ACC112 (cell line): ENCODE measurements at regions not wholly inside any gene's neighbourhood (a gene's known extent, or its start where the extent isn't known, plus 50 kb on each side); places are given as distances from the start of the nearest gene placed in this dataset.

Source experiments
- H2AFZ ChIP-seq: fragments of 200-600 bp; sonication (generic); one replicate; pipeline ENCODE4 v1.6.0; 2017; ENCODE audit warnings: antibody characterized with exemption, low read length; ENCODE audit not compliant: unreplicated experiment
- H3K27ac ChIP-seq: fragments of 200-600 bp; sonication (generic); 2 replicates; pipeline ENCODE4 v1.5.1; 2014; ENCODE audit warnings: low read depth, mild to moderate bottlenecking, antibody characterized with exemption, low read length, moderate library complexity
- H3K27me3 ChIP-seq: fragments of 200-600 bp; sonication (generic); 2 replicates; pipeline ENCODE4 v1.6.1; 2014; ENCODE audit warnings: mild to moderate bottlenecking, antibody characterized with exemption, low read length, moderate library complexity, mixed read lengths; ENCODE audit not compliant: insufficient read depth
- H3K36me3 ChIP-seq: fragments of 200-600 bp; sonication (generic); 2 replicates; pipeline ENCODE4 v1.6.1; 2016; ENCODE audit warnings: mild to moderate bottlenecking, antibody characterized with exemption, low read length, moderate library complexity, mixed read lengths; ENCODE audit not compliant: insufficient read depth
- H3K4me1 ChIP-seq: fragments of 200-600 bp; sonication (generic); one replicate; pipeline ENCODE4 v1.6.1; 2016; ENCODE audit warnings: low read length, mixed read lengths; ENCODE audit not compliant: insufficient read depth, unreplicated experiment, control insufficient read depth
- H3K4me3 ChIP-seq: fragments of 200-600 bp; sonication (generic); 2 replicates; pipeline ENCODE4 v1.5.1; 2014; ENCODE audit warnings: mild to moderate bottlenecking, low read depth, low read length
- H3K79me2 ChIP-seq: fragments of 200-600 bp; sonication (generic); one replicate; pipeline ENCODE4 v1.6.0; 2016; ENCODE audit warnings: low read length; ENCODE audit not compliant: control insufficient read depth, unreplicated experiment, insufficient read depth

GRCh38 chr11:76282811-76283595 lies 76.7 kb upstream of the WNT11 start:
- no peak overlapping the region for H3K27ac ChIP-seq
- no peak overlapping the region for H3K4me3 ChIP-seq
- H3K27me3 ChIP-seq: no peaks in the 10 kb centered on the region
- H3K79me2 ChIP-seq: no peaks in the 10 kb centered on the region
- H3K36me3 ChIP-seq: no peaks in the 10 kb centered on the region
- H3K4me1 ChIP-seq: no peaks in the 10 kb centered on the region
- no peak overlapping the region for H2AFZ ChIP-seq

DNA sequence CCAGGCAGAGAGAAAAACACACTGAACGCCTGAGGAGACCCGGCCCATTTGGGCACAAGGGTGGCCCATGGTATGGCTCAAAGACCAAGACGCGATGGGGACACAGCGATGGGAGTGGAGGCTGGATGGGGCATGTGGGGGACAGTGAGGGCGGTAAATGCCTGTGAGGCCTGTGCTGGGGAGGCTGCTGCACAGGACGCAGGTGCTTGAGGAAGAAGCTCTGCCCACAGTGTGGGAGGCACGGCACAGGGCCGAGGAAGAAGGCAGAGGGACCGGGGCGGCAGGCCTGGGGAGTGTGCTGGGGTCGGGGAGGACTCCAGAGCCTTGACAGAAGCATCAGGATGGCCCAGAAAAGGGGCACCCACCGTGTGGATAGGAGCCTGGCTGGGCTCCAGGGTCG lies 75.9 kb upstream of the WNT11 start:
- no peaks in the 10 kb centered on the region for H3K27me3 ChIP-seq
- H3K27ac ChIP-seq: no peak overlapping the region
- no peaks in the 10 kb centered on the region for H3K36me3 ChIP-seq
- H2AFZ ChIP-seq: no peak overlapping the region
- no peaks in the 10 kb centered on the region for H3K79me2 ChIP-seq
- H3K4me3 ChIP-seq: no peak overlapping the region
- no peaks in the 10 kb centered on the region for H3K4me1 ChIP-seq

DNA sequence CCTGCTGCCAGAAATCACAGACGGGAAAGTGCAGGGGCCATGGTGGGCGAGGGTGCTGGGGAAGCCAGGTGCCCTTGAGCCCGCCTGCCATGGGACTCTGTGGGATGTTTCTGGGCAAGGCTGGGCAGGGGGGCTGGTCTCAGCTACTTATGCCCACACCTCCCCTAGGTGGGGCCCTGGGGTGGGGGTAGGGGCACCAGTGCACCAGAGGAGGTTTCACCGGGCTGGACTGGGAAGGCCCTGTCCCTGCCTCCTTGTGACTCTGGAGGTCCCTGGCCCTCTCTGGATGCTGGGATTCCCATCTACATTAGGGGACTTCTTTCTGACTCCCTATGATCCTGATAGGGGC lies 75.2 kb upstream of the WNT11 start:
- Histone ChIP-seq H3K27me3 (no peaks in the 10 kb centered on the region), H3K79me2 (no peaks in the 10 kb centered on the region), H3K4me3 (no peak overlapping the region), H3K27ac (no peak overlapping the region), H3K4me1 (no peaks in the 10 kb centered on the region), H2AFZ (no peak overlapping the region), H3K36me3 (no peaks in the 10 kb centered on the region)

DNA sequence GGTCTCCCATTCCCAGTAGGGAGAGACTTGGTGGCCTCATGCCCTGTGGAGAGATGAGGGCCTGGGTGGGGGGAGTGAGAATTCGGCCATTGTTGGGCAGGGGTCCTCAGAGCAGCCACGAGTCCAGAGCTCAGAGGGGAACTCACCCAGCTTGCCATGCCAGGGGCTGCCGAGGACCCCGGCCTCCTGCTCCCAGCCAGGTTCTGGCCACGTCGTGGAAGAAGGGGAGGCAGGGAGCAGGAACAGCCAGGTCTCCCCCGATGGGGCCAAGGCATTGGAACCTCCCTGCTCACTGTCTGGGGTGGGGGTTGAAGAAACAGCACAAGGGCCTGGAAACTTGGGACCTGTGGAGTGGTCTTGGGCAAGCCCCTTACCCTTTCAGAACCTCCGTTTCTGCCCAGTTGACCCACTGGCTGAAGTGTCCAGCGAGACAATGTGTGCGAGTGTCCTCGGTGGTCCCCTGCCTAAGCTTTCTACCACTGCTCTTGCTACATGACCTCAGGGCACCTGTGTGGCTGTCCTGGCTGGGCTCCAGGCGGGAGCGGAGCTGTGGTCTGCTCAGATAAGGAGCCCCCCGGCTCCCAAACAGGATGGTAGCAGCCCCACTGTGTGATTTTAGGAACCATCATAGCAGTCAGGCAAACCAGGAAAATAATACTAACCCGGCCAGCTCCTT lies 74.7 kb upstream of the WNT11 start:
- no peaks in the 10 kb centered on the region for H3K27me3 ChIP-seq
- no peaks in the 10 kb centered on the region for H3K4me1 ChIP-seq
- H3K79me2 ChIP-seq: no peaks in the 10 kb centered on the region
- no peak overlapping the region for H3K4me3 ChIP-seq
- no peak overlapping the region for H3K27ac ChIP-seq
- H2AFZ ChIP-seq: no peak overlapping the region
- no peaks in the 10 kb centered on the region for H3K36me3 ChIP-seq

DNA sequence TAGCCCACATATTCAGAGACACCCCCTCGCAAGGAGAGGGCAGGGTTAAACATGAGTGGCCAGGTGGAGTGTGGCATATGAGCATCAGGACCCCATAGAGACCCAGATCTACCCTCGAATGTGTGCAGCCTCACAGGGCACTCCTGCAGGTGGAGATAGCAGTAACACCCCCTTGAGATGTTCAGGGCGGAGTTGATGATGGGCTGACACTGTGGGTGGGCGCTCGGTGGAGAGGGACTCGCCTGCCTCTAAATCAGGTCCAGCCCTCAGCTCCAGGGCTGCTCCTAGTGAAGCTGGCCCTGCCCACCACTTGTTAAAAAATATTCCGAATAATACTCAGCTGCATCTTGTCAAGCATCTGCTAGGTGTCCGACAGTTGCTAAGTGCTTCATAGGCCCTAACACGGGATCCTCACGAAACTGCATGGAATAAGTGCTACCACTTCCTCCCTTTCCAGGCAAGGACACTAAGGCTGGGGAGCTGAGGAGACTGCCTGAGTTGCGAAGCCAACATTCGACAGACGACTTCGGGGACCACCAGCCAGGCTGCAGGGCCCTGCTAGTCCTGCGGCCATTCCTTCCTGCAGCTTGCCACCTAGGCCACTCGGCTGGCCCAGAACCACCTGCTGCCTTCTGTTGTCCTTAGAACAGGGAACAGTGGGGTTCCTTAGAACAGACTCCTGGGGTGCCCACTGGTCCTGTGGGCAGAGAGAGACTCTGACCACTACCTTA lies 74.0 kb upstream of the WNT11 start:
- Histone ChIP-seq H3K27me3 (no peaks in the 10 kb centered on the region), H3K36me3 (no peaks in the 10 kb centered on the region), H2AFZ (no peak overlapping the region), H3K79me2 (no peaks in the 10 kb centered on the region), H3K27ac (no peak overlapping the region), H3K4me1 (no peaks in the 10 kb centered on the region), H3K4me3 (no peak overlapping the region)

- Histone ChIP-seq H3K4me3 (no peak overlapping the region), H2AFZ (no peak overlapping the region), H3K27me3 (peaks cover 5% of the 10 kb centered on the region; the same call in 1 of the 2 replicates), H3K4me1 (no peaks in the 10 kb centered on the region), H3K79me2 (no peaks in the 10 kb centered on the region), H3K27ac (no peak overlapping the region), H3K36me3 (no peaks in the 10 kb centered on the region)
Observed at GRCh38 chr11:76279646-76280045, 73.3 kb upstream of the WNT11 start.

DNA sequence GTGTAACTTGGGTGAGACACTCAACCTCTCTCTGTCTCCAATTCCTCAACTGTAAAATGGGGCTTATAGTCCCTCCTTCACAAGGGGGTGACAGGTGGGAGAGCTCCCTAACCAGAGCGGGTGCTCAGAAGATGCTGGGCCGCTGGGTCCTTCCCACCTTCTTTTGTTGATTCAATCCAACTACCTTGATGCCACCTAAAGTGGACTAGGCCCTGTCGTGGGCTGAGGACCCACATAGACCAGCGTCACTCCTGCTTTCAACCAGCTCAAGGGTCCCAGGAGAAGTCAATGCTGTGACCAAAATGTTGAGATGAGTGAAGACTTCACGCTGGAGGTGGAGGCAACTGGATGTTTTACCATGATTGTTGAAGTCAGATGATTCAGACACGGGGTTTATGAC lies 72.7 kb upstream of the WNT11 start:
- H3K36me3 ChIP-seq: no peaks in the 10 kb centered on the region
- no peak overlapping the region for H3K27ac ChIP-seq
- H3K27me3 ChIP-seq: peaks cover 9% of the 10 kb centered on the region; the same call in 1 of the 2 replicates
- H2AFZ ChIP-seq: no peak overlapping the region
- H3K4me3 ChIP-seq: no peak overlapping the region
- H3K4me1 ChIP-seq: no peaks in the 10 kb centered on the region
- no peaks in the 10 kb centered on the region for H3K79me2 ChIP-seq

DNA sequence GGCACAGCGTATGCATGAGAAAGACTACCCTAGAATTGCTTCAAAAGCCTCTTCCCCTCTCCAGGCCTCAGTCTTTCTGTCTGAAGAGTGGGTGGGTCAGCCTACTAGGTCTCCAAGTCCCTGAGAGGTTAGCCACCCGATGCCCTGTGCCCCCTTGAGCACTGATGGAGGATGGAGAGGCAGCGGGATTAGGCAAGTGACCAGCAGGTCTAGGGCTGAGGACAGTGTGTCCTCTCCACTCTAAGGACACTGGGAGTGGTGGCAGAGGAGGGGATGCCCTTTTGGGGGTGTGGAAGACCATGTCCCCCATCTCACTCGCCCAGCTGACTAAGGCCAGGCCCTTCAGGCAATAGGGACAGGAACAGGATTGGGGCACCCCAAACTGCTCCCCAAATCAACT lies 72.2 kb upstream of the WNT11 start:
- Histone ChIP-seq H3K27ac (no peak overlapping the region), H3K4me1 (no peaks in the 10 kb centered on the region), H3K27me3 (peaks cover 9% of the 10 kb centered on the region; the same call in 1 of the 2 replicates), H3K4me3 (no peak overlapping the region), H3K36me3 (no peaks in the 10 kb centered on the region), H3K79me2 (no peaks in the 10 kb centered on the region), H2AFZ (no peak overlapping the region)

DNA sequence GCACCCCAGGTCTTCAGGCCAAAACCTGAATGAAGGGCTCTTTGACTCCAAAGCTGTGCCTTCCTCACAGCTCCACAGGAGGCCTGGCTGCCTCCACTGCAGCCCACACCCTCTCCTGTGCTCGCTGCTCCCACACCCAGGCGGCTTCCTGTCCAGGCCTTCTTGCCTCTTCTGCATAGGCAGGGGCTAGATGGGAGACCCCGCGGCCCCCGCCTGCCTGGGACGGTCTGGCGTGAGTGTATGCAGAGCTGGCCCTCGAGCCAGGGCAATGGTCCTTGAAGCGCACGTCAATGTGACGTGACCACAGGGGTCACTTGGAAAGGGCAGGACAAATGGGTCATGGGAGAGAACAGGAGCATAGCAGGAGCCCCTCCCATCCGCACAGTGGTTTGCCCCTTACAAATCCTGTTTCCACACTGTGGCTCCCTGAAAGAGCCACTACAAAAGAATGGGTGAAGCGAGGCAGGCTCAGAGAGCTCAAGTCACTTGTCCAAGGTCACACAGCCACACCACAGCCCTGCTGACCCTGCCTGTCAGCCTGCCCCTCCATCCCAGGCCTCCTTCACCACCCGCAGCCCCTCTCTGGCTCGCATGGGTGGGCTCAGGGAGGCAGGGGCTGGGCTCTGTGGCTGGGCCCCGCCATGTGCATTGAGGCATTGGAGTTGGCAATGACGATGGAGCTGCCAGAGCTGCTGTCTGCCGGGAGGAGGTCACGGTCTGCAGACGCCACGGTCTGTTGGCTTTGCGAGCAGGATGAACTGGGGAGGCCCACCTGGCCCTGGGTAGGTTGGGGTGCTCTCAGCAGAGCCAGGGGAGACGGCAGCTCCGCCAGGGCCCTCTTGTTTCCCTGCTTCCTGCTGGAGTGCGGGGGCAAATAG lies 71.2 kb upstream of the WNT11 start:
- Histone ChIP-seq H2AFZ (no peak overlapping the region), H3K4me3 (no peak overlapping the region), H3K79me2 (no peaks in the 10 kb centered on the region), H3K36me3 (no peaks in the 10 kb centered on the region), H3K27me3 (peaks cover 9% of the 10 kb centered on the region; the same call in 1 of the 2 replicates), H3K27ac (no peak overlapping the region), H3K4me1 (no peaks in the 10 kb centered on the region)

GRCh38 chr11:76276781-76277155 lies 70.5 kb upstream of the WNT11 start:
- H3K27me3 ChIP-seq: peaks cover 9% of the 10 kb centered on the region; the same call in 1 of the 2 replicates
- H3K27ac ChIP-seq: no peak overlapping the region
- no peaks in the 10 kb centered on the region for H3K36me3 ChIP-seq
- no peaks in the 10 kb centered on the region for H3K4me1 ChIP-seq
- no peak overlapping the region for H2AFZ ChIP-seq
- H3K79me2 ChIP-seq: no peaks in the 10 kb centered on the region
- no peak overlapping the region for H3K4me3 ChIP-seq
